Suprapubic skin (tissue), 4 donors: ENCODE measurements at regions not wholly inside any gene's neighbourhood (a gene's known extent, or its start where the extent isn't known, plus 50 kb on each side); places are given as distances from the start of the nearest gene placed in this dataset.

Source experiments
- DNase-seq, 2 donors: peaks; one replicate each; pipeline ENCODE4 v3.0.0-alpha.2; 2019; ENCODE audit warnings: low spot score in 2 of 2
- H3K27ac ChIP-seq: fragments of 200-600 bp; sonication (generic); one replicate; pipeline ENCODE4 v1.5.1; 2019
- H3K27me3 ChIP-seq: fragments of 200-600 bp; sonication (generic); one replicate; pipeline ENCODE4 v1.5.1; 2019
- H3K36me3 ChIP-seq: fragments of 200-600 bp; sonication (generic); one replicate; pipeline ENCODE4 v1.5.1; 2019
- H3K4me1 ChIP-seq: fragments of 200-600 bp; sonication (generic); one replicate; pipeline ENCODE4 v1.5.1; 2019
- H3K4me3 ChIP-seq: fragments of 200-600 bp; sonication (generic); one replicate; pipeline ENCODE4 v1.5.1; 2019; ENCODE audit warnings: mild to moderate bottlenecking
- H3K9me3 ChIP-seq: fragments of 200-600 bp; sonication (generic); one replicate; pipeline ENCODE4 v1.5.1; 2019
- CTCF ChIP-seq, 2 donors: fragments of 200-600 bp in 1 of 2; fragments of 450-650 bp in 1 of 2; sonication (generic) in 1 of 2; IDR thresholded peaks; one replicate each; pipeline ENCODE4 v1.5.1; 2016 to 2019; ENCODE audit warnings: antibody characterized with exemption in 2 of 2, mild to moderate bottlenecking in 1 of 2, moderate library complexity in 1 of 2
- EP300 ChIP-seq: sonication (generic); formaldehyde crosslinking; IDR thresholded peaks from one replicate; pipeline ENCODE4 v1.6.1; 2017; ENCODE audit warnings: antibody characterized with exemption
- POLR2A ChIP-seq, 2 donors: fragments of 450-650 bp; IDR thresholded peaks; one replicate each; pipeline ENCODE4 v1.6.1; 2017; ENCODE audit warnings: antibody characterized with exemption in 2 of 2, mild to moderate bottlenecking in 2 of 2, moderate library complexity in 2 of 2
- POLR2AphosphoS5 ChIP-seq, 3 donors: sonication (generic); formaldehyde crosslinking; IDR thresholded peaks; one replicate each; pipeline ENCODE4 v1.6.1; 2017; ENCODE audit warnings: antibody characterized with exemption in 3 of 3
- WGBS: methylation state at CpG from one replicate; pipeline ENCODE4 v1.1.5; 2018; 5-methylcytosine and 5-hydroxymethylcytosine counted together

- Histone ChIP-seq H3K4me3 (no peak overlapping the region), H3K36me3 (no peaks in the 10 kb centered on the region), H3K4me1 (no peaks in the 10 kb centered on the region), H3K27ac (no peak overlapping the region), H3K9me3 (no peaks in the 10 kb centered on the region), H3K27me3 (peaks cover 12% of the 10 kb centered on the region)
- TF ChIP-seq CTCF (IDR thresholded peaks at IDR 0.05) (no peak), POLR2A (IDR thresholded peaks at IDR 0.05) (no peak), EP300 (no peak), POLR2AphosphoS5 (IDR thresholded peaks at IDR 0.05) (no peak)
- 91% methylated on average over 16 of the region's 16 CpGs for WGBS
- no peak for DNase-seq
These were observed 164.5 kb downstream of the KIF26A start for GRCh38 chr14:104302794-104303405.

GRCh38 chr14:104303705-104304425, 165.5 kb downstream of the KIF26A start:
- peaks cover 12% of the 10 kb centered on the region for H3K27me3 ChIP-seq
- WGBS = 82% methylated on average over 18 of the region's 29 CpGs

DNA sequence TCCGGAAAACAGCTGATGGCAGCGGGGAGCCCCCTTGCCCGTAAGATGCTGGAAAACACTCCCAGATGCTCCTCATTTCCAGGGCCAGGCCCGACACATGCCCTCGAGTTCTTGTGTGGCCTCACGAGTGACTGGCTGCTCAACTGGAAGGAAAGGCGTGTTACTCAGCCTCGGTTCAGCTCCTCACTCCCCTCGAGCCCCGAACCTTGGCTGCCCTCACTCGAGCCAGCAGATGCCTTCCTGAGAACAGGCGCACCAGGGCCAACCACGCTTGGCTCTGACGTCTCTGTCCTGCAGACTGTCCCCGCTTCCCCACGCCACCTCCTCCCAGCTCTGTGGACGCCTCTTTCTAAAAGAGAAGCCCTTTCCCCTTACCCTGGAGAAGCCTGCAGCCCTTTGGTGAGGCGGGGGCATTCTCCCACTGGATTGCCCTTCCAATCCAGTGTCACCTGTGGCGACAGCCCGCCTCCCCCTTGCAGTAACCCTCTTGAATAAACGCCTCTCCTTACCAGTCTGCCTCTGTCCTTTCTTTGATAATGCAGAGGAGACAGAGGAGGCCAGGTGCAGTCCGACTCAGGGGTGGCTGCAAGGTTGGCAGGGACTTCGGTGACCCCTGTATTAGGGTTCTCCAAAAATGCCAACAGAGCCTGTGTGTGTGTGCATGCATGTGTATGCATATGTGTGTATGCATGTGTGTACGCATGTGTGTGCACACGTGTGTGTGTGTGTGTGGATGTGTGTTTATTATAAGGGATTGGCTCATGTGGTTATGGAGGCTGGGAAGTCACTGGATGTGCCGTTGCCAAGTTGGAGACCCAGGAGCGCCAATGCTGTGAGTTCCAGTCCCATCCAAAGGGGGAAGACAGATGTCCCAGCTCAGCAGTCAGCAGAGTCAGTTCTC, 166.3 kb downstream of the KIF26A start:
- TF ChIP-seq POLR2AphosphoS5 (IDR thresholded peaks at IDR 0.05) (no peak), EP300 (no peak), CTCF (IDR thresholded peaks at IDR 0.05) (no peak), POLR2A (IDR thresholded peaks at IDR 0.05) (no peak)
- H3K27me3 ChIP-seq = peaks cover 12% of the 10 kb centered on the region
- H3K4me1 ChIP-seq = no peaks in the 10 kb centered on the region
- H3K36me3 ChIP-seq = no peaks in the 10 kb centered on the region
- no peak for DNase-seq
- 60% methylated on average over 23 of the region's 27 CpGs for WGBS
- H3K27ac ChIP-seq = no peak overlapping the region
- H3K4me3 ChIP-seq = no peak overlapping the region
- no peaks in the 10 kb centered on the region for H3K9me3 ChIP-seq

More at GRCh38 chr14:104303705-104304425, 165.5 kb downstream of the KIF26A start:
- H3K36me3 ChIP-seq = no peaks in the 10 kb centered on the region
- no peaks in the 10 kb centered on the region for H3K9me3 ChIP-seq
- H3K4me3 ChIP-seq = no peak overlapping the region
- DNase-seq = no peak
- no peak for TF ChIP-seq CTCF (IDR thresholded peaks at IDR 0.05)
- no peak for TF ChIP-seq EP300
- no peak for TF ChIP-seq POLR2AphosphoS5 (IDR thresholded peaks at IDR 0.05)
- TF ChIP-seq POLR2A (IDR thresholded peaks at IDR 0.05) = no peak
- no peaks in the 10 kb centered on the region for H3K4me1 ChIP-seq
- no peak overlapping the region for H3K27ac ChIP-seq

DNA sequence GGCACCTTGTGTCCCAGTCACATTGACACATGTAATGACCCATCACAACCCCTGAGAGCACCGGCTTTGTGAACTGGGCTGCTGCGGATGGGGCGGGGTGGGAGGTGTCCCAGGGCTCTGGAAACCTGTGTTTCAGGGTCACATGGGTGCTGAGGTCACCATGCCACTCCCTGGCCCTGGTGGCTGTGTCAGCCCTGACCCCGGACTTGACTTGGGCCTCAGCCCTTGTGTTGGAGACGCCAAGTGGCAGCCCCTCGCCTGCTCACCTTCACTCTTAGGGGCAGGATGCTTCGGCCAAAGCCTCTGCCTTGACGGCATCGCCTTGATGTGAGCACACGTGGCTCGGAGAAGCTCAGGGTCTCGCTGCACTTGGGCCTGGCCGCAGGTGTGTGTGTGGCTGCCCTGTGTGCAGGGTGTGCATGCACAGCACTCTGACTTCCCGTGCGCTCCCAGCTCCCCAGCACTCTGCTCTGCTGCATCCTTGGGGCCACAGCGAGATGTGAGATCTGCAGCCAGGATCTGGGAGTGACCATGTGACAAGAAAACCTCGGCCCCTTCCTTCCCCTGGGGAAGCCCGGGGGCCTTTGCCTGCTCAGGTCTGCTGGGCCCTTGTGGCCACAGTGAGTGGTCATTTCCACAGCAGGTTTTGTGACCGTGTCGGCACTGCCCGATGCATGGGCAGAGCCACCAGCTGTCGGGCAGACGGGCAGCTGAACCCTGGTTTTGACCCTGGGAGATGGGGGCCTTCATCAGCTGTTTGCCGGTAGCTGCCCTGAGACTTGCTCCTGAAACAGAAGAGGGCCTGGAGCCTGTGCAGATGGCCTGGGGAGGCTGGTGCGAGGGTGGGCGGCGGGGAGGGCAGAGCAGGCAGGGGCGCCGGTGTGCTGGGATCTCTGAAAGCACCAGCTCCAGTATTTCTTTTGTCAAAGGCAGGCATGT, 167.4 kb downstream of the KIF26A start:
- no peaks in the 10 kb centered on the region for H3K9me3 ChIP-seq
- no peak for TF ChIP-seq POLR2AphosphoS5 (IDR thresholded peaks at IDR 0.05)
- no peak for TF ChIP-seq POLR2A (IDR thresholded peaks at IDR 0.05)
- TF ChIP-seq CTCF (IDR thresholded peaks at IDR 0.05) = no peak
- no peak for TF ChIP-seq EP300
- H3K27me3 ChIP-seq = peaks cover 12% of the 10 kb centered on the region
- no peaks in the 10 kb centered on the region for H3K4me1 ChIP-seq
- 96% methylated on average over 9 of the region's 29 CpGs for WGBS
- no peak overlapping the region for H3K4me3 ChIP-seq
- H3K36me3 ChIP-seq = no peaks in the 10 kb centered on the region
- no peak overlapping the region for H3K27ac ChIP-seq
- DNase-seq = peak in 1 of 2 donors; percentile 40
